HUDEP-2 (cell line): ENCODE measurements at regions not wholly inside any gene's neighbourhood (a gene's known extent, or its start where the extent isn't known, plus 50 kb on each side); places are given as distances from the start of the nearest gene placed in this dataset.
A peak's percentile ranks its signal among the peaks of the same experiment; 100 is the strongest.

Experiments
- DNase-seq, 76 experiments: peaks; one replicate each; lab custom pipeline; 2025; ENCODE audit not compliant: unreplicated experiment in 76 of 76; lab: John Stamatoyannopoulos, UW

- no peak for DNase-seq
Observed at GRCh38 chr3:22292681-22293080, 541.7 kb upstream of the ZNF385D start.

GRCh38 chr3:22296601-22297000 is 545.6 kb upstream of the ZNF385D start:
- DNase-seq, result peak in 5 of 76 experiments; percentile 0 to 13 (median 2)

GRCh38 chr3:22297436-22297835 is 546.4 kb upstream of the ZNF385D start:
- no peak for DNase-seq

GRCh38 chr3:22306454-22306853 is 555.4 kb upstream of the ZNF385D start:
- no peak for DNase-seq

- DNase-seq, result no peak
Observed at GRCh38 chr3:22308871-22309270, 557.9 kb upstream of the ZNF385D start.

- DNase-seq, result no peak
Observed at GRCh38 chr3:22315925-22316324, 564.9 kb upstream of the ZNF385D start.

- DNase-seq, result no peak
Observed at GRCh38 chr3:22318325-22318724, 567.3 kb upstream of the ZNF385D start.

GRCh38 chr3:22319446-22319845 is 568.4 kb upstream of the ZNF385D start:
- DNase-seq, result no peak

- no peak for DNase-seq
Observed at GRCh38 chr3:22322861-22323260, 571.9 kb upstream of the ZNF385D start.

GRCh38 chr3:22326305-22326704 is 575.3 kb upstream of the ZNF385D start:
- DNase-seq, result no peak

- DNase-seq, result no peak
Observed at GRCh38 chr3:22334996-22335395, 584.0 kb upstream of the ZNF385D start.

GRCh38 chr3:22349215-22349851 is 598.3 kb upstream of the ZNF385D start:
- no peak for DNase-seq

GRCh38 chr3:22351806-22352205 is 600.8 kb upstream of the ZNF385D start:
- no peak for DNase-seq

- DNase-seq, result no peak
Observed at GRCh38 chr3:22353126-22353525, 602.1 kb upstream of the ZNF385D start.

GRCh38 chr3:22358334-22358733 is 607.3 kb upstream of the ZNF385D start:
- DNase-seq, result no peak

GRCh38 chr3:22360164-22360563 is 609.2 kb upstream of the ZNF385D start:
- DNase-seq, result no peak

GRCh38 chr3:22360970-22361369 is 610.0 kb upstream of the ZNF385D start:
- DNase-seq, result no peak

- no peak for DNase-seq
Observed at GRCh38 chr3:22361521-22361920, 610.5 kb upstream of the ZNF385D start.

- DNase-seq, result no peak
Observed at GRCh38 chr3:22364851-22365250, 613.8 kb upstream of the ZNF385D start.

- DNase-seq, result no peak
Observed at GRCh38 chr3:22366781-22367180, 615.8 kb upstream of the ZNF385D start.

GRCh38 chr3:22371036-22371435 is 620.0 kb upstream of the ZNF385D start:
- DNase-seq, result no peak

GRCh38 chr3:22371607-22372291 is 620.7 kb upstream of the ZNF385D start:
- DNase-seq, result no peak
